Stimulated activated CD4-positive, alpha-beta T cell treated with anti-CD3 and anti-CD28 coated beads, Interleukin-2, amount 100 ng/mL, for 4 hours (primary cell): ENCODE measurements at regions not wholly inside any gene's neighbourhood (a gene's known extent, or its start where the extent isn't known, plus 50 kb on each side); places are given as distances from the start of the nearest gene placed in this dataset.

Experiments
- DNase-seq: peaks from one replicate; pipeline ENCODE4 v3.0.0-alpha.2; 2020; ENCODE audit warnings: low read depth

- DNase-seq = no peak
These were observed 148.7 kb upstream of the PPP2R2D start for GRCh38 chr10:131751827-131752775.

- DNase-seq = no peak
These were observed 147.5 kb upstream of the PPP2R2D start for GRCh38 chr10:131753336-131753735.

GRCh38 chr10:131755200-131755599 lies 145.6 kb upstream of the PPP2R2D start:
- DNase-seq = no peak

GRCh38 chr10:131757285-131758058 lies 143.3 kb upstream of the PPP2R2D start:
- no peak for DNase-seq

GRCh38 chr10:131758062-131758938 lies 142.5 kb upstream of the PPP2R2D start:
- DNase-seq = no peak

GRCh38 chr10:131758939-131759301 lies 141.9 kb upstream of the PPP2R2D start:
- DNase-seq = no peak

- DNase-seq = no peak
These were observed 141.5 kb upstream of the PPP2R2D start for GRCh38 chr10:131759347-131759746.

- DNase-seq = no peak
These were observed 140.2 kb upstream of the PPP2R2D start for GRCh38 chr10:131760416-131761166.

- DNase-seq = no peak
These were observed 137.8 kb upstream of the PPP2R2D start for GRCh38 chr10:131762789-131763696.

- DNase-seq = no peak
These were observed 135.9 kb upstream of the PPP2R2D start for GRCh38 chr10:131764929-131765328.

- no peak for DNase-seq
These were observed 134.7 kb upstream of the PPP2R2D start for GRCh38 chr10:131766096-131766495.

GRCh38 chr10:131767716-131768115 lies 133.1 kb upstream of the PPP2R2D start:
- DNase-seq = no peak

GRCh38 chr10:131769571-131770410 lies 131.0 kb upstream of the PPP2R2D start:
- DNase-seq = no peak

GRCh38 chr10:131770946-131771633 lies 129.7 kb upstream of the PPP2R2D start:
- DNase-seq = no peak

- no peak for DNase-seq
These were observed 129.0 kb upstream of the PPP2R2D start for GRCh38 chr10:131771634-131772358.

- no peak for DNase-seq
These were observed 128.4 kb upstream of the PPP2R2D start for GRCh38 chr10:131772441-131772840.

GRCh38 chr10:131773370-131774343 lies 127.2 kb upstream of the PPP2R2D start:
- DNase-seq = no peak
